ENCODE measurements at regions not wholly inside any gene's neighbourhood (a gene's known extent, or its start where the extent isn't known, plus 50 kb on each side); places are given as distances from the start of the nearest gene placed in this dataset.

GRCh38 chr12:91609283-91609682 lies 426.7 kb upstream of the DCN start:
- no peak for DNase-seq

- DNase-seq, result no peak
Measured at GRCh38 chr12:91608542-91608941, 425.9 kb upstream of the DCN start.

- no peak for DNase-seq
Measured at GRCh38 chr12:91606662-91607377, 424.2 kb upstream of the DCN start.

GRCh38 chr12:91604897-91605296 lies 422.3 kb upstream of the DCN start:
- no peak for DNase-seq

- no peak for DNase-seq
Measured at GRCh38 chr12:91603060-91603459, 420.4 kb upstream of the DCN start.

GRCh38 chr12:91601054-91601453 lies 418.4 kb upstream of the DCN start:
- DNase-seq, result no peak

- DNase-seq, result no peak
Measured at GRCh38 chr12:91594715-91595114, 412.1 kb upstream of the DCN start.

GRCh38 chr12:91591639-91591987 lies 409.0 kb upstream of the DCN start:
- DNase-seq, result no peak

- DNase-seq, result no peak
Measured at GRCh38 chr12:91590966-91591638, 408.5 kb upstream of the DCN start.

- no peak for DNase-seq
Measured at GRCh38 chr12:91588874-91589454, 406.3 kb upstream of the DCN start.

GRCh38 chr12:91586015-91586414 lies 403.4 kb upstream of the DCN start:
- DNase-seq, result no peak

- no peak for DNase-seq
Measured at GRCh38 chr12:91582811-91583210, 400.2 kb upstream of the DCN start.

GRCh38 chr12:91579516-91580263 lies 397.1 kb upstream of the DCN start:
- DNase-seq, result no peak

- no peak for DNase-seq
Measured at GRCh38 chr12:91577586-91578539, 395.2 kb upstream of the DCN start.

- no peak for DNase-seq
Measured at GRCh38 chr12:91576432-91576831, 393.8 kb upstream of the DCN start.

- DNase-seq, result no peak
Measured at GRCh38 chr12:91575630-91576029, 393.0 kb upstream of the DCN start.

- no peak for DNase-seq
Measured at GRCh38 chr12:91574975-91575374, 392.4 kb upstream of the DCN start.

- DNase-seq, result no peak
Measured at GRCh38 chr12:91574391-91574790, 391.8 kb upstream of the DCN start.

GRCh38 chr12:91572869-91573268 lies 390.3 kb upstream of the DCN start:
- no peak for DNase-seq

- DNase-seq, result no peak
Measured at GRCh38 chr12:91567100-91567485, 384.5 kb upstream of the DCN start.

- no peak for DNase-seq
Measured at GRCh38 chr12:91566328-91567099, 383.9 kb upstream of the DCN start.

- DNase-seq, result no peak
Measured at GRCh38 chr12:91565846-91566245, 383.2 kb upstream of the DCN start.
